Fibroblast of lung (primary cell): ENCODE measurements at regions not wholly inside any gene's neighbourhood (a gene's known extent, or its start where the extent isn't known, plus 50 kb on each side); places are given as distances from the start of the nearest gene placed in this dataset.
A peak's percentile ranks its signal among the peaks of the same experiment; 100 is the strongest.

Source experiments
- DNase-seq, 2 donors: peaks; one replicate each; pipeline versions ENCODE4 v3.0.0 to v3.0.0-alpha.2; 2010; ENCODE audit warnings: low read depth in 2 of 2
- H2AFZ ChIP-seq: 2 replicates; pipeline ENCODE4 v1.5.1; 2012; ENCODE audit warnings: low read length, control low read depth, inconsistent platforms
- H3K27ac ChIP-seq: 2 replicates; pipeline ENCODE4 v1.5.1; 2011; ENCODE audit warnings: low read length, control low read depth; ENCODE audit not compliant: insufficient read depth
- H3K27me3 ChIP-seq: 2 replicates; pipeline ENCODE4 v1.5.1; 2011; ENCODE audit warnings: mild to moderate bottlenecking, low read length; ENCODE audit not compliant: control insufficient read depth, insufficient read depth
- H3K36me3 ChIP-seq: 2 replicates; pipeline ENCODE4 v1.5.1; 2011; ENCODE audit warnings: low read length; ENCODE audit not compliant: control insufficient read depth, insufficient read depth
- H3K4me1 ChIP-seq: 2 replicates; pipeline ENCODE4 v1.5.1; 2011; ENCODE audit warnings: low read length; ENCODE audit not compliant: control insufficient read depth, insufficient read depth; ENCODE audit errors: extremely low read depth
- H3K4me2 ChIP-seq: 2 replicates; pipeline ENCODE4 v1.5.1; 2011; ENCODE audit warnings: low read length, control low read depth; ENCODE audit not compliant: insufficient read depth; ENCODE audit errors: extremely low read depth
- H3K4me3 ChIP-seq, 4 experiments: fragments of 200-600 bp in 1 of 4; sonication (generic) in 1 of 4; replicated peaks in 1 of 4; 2 replicates each; pipeline ENCODE4 v1.5.1; 2011 to 2016; ENCODE audit warnings: low read length in 4 of 4, low read depth in 3 of 4, mild to moderate bottlenecking in 3 of 4, control low read depth in 2 of 4, inconsistent platforms in 1 of 4, mixed read lengths in 1 of 4; ENCODE audit not compliant: insufficient read depth in 1 of 4; ENCODE audit errors: control extremely low read depth in 1 of 4
- H3K79me2 ChIP-seq: 2 replicates; pipeline ENCODE4 v1.5.1; 2012; ENCODE audit warnings: mild to moderate bottlenecking, low read length, inconsistent platforms; ENCODE audit not compliant: control insufficient read depth, insufficient read depth
- H3K9ac ChIP-seq: 2 replicates; pipeline ENCODE4 v1.5.1; 2011; ENCODE audit warnings: mild to moderate bottlenecking, low read length, control low read depth; ENCODE audit not compliant: insufficient read depth
- H3K9me3 ChIP-seq: 2 replicates; pipeline ENCODE4 v1.5.1; 2012; ENCODE audit warnings: low read depth, low read length; ENCODE audit not compliant: control insufficient read depth, insufficient read depth
- H4K20me1 ChIP-seq: 2 replicates; pipeline ENCODE4 v1.5.1; 2011; ENCODE audit warnings: low read length; ENCODE audit not compliant: control insufficient read depth, insufficient read depth; ENCODE audit errors: extremely low read depth
- EZH2 ChIP-seq: IDR thresholded peaks from 2 replicates; pipeline ENCODE4 v1.5.1; 2012; ENCODE audit warnings: low read length, control low read depth, mild to moderate bottlenecking; ENCODE audit errors: missing control alignments
- TF ChIP-seq, protein P1 (sequence below), 2 donors: IDR thresholded peaks in 1 of 2; conservative IDR thresholded peaks in 1 of 2; 1 replicate in 1 of 2; 2 replicates in 1 of 2; pipeline ENCODE4 v1.5.1; 2011 to 2012; ENCODE audit warnings: low read length in 2 of 2, control low read depth in 1 of 2, inconsistent platforms in 1 of 2, low read depth in 1 of 2, mild to moderate bottlenecking in 1 of 2

DNA sequence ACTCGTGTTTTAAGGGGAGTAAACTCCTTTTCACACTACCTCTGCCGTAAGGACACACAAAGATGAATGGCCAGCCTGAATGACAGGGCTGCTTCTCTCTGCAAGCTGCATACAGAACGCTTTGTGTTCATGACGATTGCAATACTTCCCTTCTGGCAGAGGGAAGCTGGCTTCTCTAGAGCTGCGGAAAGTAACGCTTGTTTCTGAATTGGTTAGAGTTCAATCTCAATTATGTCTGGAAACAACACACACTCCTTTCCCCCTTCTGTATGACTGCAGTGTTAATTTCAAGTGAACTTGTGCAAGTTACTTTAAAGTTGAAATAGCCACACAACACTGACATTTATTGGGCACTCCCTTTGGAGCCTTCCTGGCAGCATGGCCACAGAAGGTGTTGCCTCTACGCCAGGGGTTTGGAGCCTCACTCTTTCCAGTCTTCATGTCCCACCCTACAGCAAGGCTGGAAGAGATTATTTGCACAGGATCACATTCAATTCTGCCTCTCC, 242.6 kb downstream of the NDFIP2 start:
- TF ChIP-seq, protein P1, sequence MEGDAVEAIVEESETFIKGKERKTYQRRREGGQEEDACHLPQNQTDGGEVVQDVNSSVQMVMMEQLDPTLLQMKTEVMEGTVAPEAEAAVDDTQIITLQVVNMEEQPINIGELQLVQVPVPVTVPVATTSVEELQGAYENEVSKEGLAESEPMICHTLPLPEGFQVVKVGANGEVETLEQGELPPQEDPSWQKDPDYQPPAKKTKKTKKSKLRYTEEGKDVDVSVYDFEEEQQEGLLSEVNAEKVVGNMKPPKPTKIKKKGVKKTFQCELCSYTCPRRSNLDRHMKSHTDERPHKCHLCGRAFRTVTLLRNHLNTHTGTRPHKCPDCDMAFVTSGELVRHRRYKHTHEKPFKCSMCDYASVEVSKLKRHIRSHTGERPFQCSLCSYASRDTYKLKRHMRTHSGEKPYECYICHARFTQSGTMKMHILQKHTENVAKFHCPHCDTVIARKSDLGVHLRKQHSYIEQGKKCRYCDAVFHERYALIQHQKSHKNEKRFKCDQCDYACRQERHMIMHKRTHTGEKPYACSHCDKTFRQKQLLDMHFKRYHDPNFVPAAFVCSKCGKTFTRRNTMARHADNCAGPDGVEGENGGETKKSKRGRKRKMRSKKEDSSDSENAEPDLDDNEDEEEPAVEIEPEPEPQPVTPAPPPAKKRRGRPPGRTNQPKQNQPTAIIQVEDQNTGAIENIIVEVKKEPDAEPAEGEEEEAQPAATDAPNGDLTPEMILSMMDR (conservative IDR thresholded peaks at IDR 0.05 in 1 of 2, IDR thresholded peaks at IDR 0.05 in 1 of 2; ENCODE audit: low read depth in 1 of 2, low read length in 2 of 2): no peak
- no peak for TF ChIP-seq EZH2
- H3K9ac ChIP-seq: no peak overlapping the region
- no peak overlapping the region for H3K27ac ChIP-seq
- H3K27me3 ChIP-seq: no peaks in the 10 kb centered on the region
- no peak overlapping the region for H2AFZ ChIP-seq
- no peaks in the 10 kb centered on the region for H3K4me1 ChIP-seq
- H3K79me2 ChIP-seq: no peaks in the 10 kb centered on the region
- no peaks in the 10 kb centered on the region for H3K36me3 ChIP-seq
- no peak overlapping the region for H3K4me3 ChIP-seq
- no peak overlapping the region for H3K4me2 ChIP-seq
- no peaks in the 10 kb centered on the region for H4K20me1 ChIP-seq
- DNase-seq: no peak
- no peaks in the 10 kb centered on the region for H3K9me3 ChIP-seq

DNA sequence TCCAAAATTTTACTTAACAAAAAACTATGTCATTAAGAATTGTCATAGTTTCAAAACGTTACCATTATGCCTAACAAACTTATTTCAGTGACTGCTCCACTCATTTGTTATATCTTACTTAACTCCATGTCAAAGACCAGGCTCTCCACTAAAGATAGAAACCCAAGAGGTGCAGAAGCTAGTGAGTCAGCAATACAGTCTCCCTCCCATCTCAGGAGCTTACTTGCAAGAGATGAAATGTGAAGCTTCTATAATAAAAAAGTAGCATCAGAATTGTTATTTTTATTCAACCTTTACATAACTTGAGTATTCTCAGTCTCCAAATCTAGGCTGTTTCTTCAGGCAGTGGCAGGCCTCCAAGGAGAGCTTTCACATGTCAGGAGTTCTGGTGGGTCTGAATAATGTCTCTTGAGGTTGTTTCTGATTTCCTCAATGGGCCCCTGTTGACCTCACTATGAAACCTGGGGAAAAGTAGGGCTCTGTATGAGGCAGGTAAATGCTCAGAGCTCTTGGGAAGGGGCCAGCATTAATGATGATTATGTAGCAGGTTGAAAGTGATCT, 242.0 kb downstream of the NDFIP2 start:
- no peak overlapping the region for H3K4me2 ChIP-seq
- H3K4me3 ChIP-seq: no peak overlapping the region
- H3K9ac ChIP-seq: no peak overlapping the region
- no peaks in the 10 kb centered on the region for H3K27me3 ChIP-seq
- no peaks in the 10 kb centered on the region for H3K36me3 ChIP-seq
- no peak overlapping the region for H2AFZ ChIP-seq
- peak in 1 of 2 donors; percentile 44 for DNase-seq
- no peaks in the 10 kb centered on the region for H4K20me1 ChIP-seq
- no peaks in the 10 kb centered on the region for H3K4me1 ChIP-seq
- H3K27ac ChIP-seq: no peak overlapping the region
- no peaks in the 10 kb centered on the region for H3K79me2 ChIP-seq
- no peaks in the 10 kb centered on the region for H3K9me3 ChIP-seq
- TF ChIP-seq EZH2: no peak
- TF ChIP-seq, protein P1 (conservative IDR thresholded peaks at IDR 0.05 in 1 of 2, IDR thresholded peaks at IDR 0.05 in 1 of 2; ENCODE audit: low read depth in 1 of 2, low read length in 2 of 2): no peak

- Histone ChIP-seq H2AFZ (no peak overlapping the region), H3K36me3 (no peaks in the 10 kb centered on the region), H3K27ac (no peak overlapping the region), H3K4me3 (no peak overlapping the region), H3K79me2 (no peaks in the 10 kb centered on the region), H3K4me2 (no peak overlapping the region), H3K4me1 (no peaks in the 10 kb centered on the region), H3K9me3 (no peaks in the 10 kb centered on the region), H3K27me3 (no peaks in the 10 kb centered on the region), H4K20me1 (no peaks in the 10 kb centered on the region), H3K9ac (no peak overlapping the region)
- TF ChIP-seq EZH2: no peak
- TF ChIP-seq, protein P1 (conservative IDR thresholded peaks at IDR 0.05 in 1 of 2, IDR thresholded peaks at IDR 0.05 in 1 of 2; ENCODE audit: low read depth in 1 of 2, low read length in 2 of 2): no peak
- DNase-seq: no peak
Observed at GRCh38 chr13:79716191-79716590, 235.2 kb downstream of the NDFIP2 start.
